HepG2 (cell line): ENCODE measurements at regions not wholly inside any gene's neighbourhood (a gene's known extent, or its start where the extent isn't known, plus 50 kb on each side); places are given as distances from the start of the nearest gene placed in this dataset.

Source experiments
- ATAC-seq: fragments of 200-7000 bp; cut with Tn5 transposase; 3 replicates; pipeline ENCODE4 v1.9.1; 2020; ENCODE audit warnings: mild to moderate bottlenecking, moderate library complexity
- BruUV-seq: library from RNA; stranded (reverse); fragments of 400-500 nt; replicated peaks from 2 replicates; lab custom pipeline; 2021; lab: Mats Ljungman, UMichigan
- CTCF ChIA-PET: fragments of 300-600 bp; formaldehyde crosslinking; extraction: SDS; loops from one replicate; lab custom pipeline; 2021; ENCODE audit warnings: low total read pairs, inconsistent platforms, low intra/inter-chr PET ratio; lab: Yijun Ruan, JAX
- POLR2A ChIA-PET: fragments of 350-600 bp; sonication (Branson Sonifier 250); formaldehyde crosslinking; loops from one replicate; lab custom pipeline; 2020; ENCODE audit warnings: antibody characterized with exemption, inconsistent platforms; lab: Yijun Ruan, JAX
- DNase-seq: peaks from one replicate; pipeline ENCODE4 v3.0.0-alpha.2; 2015; ENCODE audit warnings: low spot score
- FAIRE-seq: peaks from 3 replicates; lab custom pipeline; 2011; peaks lifted over from hg19 to GRCh38; lab: Jason Lieb, UNC
- H2AFZ ChIP-seq: one replicate; pipeline ENCODE4 v1.6.1; 2011; ENCODE audit warnings: low read length, inconsistent platforms
- H3K27ac ChIP-seq: fragments of 300-600 bp; 3 replicates; pipeline ENCODE4 v1.8.0; 2011; ENCODE audit warnings: mixed run types, mild to moderate bottlenecking, mixed read lengths, low read length, inconsistent platforms; ENCODE audit not compliant: insufficient read depth; ENCODE audit errors: extremely low read length
- H3K27me3 ChIP-seq, 2 experiments: fragments of 200-600 bp in 1 of 2; 2 replicates in 1 of 2; 3 replicates in 1 of 2; pipeline versions ENCODE4 v1.6.0 to v1.8.0; 2011; ENCODE audit warnings: low read length in 2 of 2, mild to moderate bottlenecking in 2 of 2, moderate library complexity in 2 of 2, inconsistent platforms in 1 of 2; ENCODE audit not compliant: insufficient read depth in 2 of 2, control insufficient read depth in 1 of 2
- H3K36me3 ChIP-seq, 2 experiments: fragments of 200-600 bp in 1 of 2; replicated peaks in 1 of 2; 2 replicates in 1 of 2; 3 replicates in 1 of 2; pipeline versions ENCODE4 v1.5.1 to v1.8.0; 2011; ENCODE audit warnings: low read length in 2 of 2, inconsistent platforms in 1 of 2; ENCODE audit not compliant: insufficient read depth in 2 of 2, control insufficient read depth in 1 of 2
- H3K4me1 ChIP-seq: 2 replicates; pipeline ENCODE4 v1.5.1; 2012; ENCODE audit warnings: low read length, inconsistent platforms; ENCODE audit not compliant: insufficient read depth
- H3K4me2 ChIP-seq: 2 replicates; pipeline ENCODE4 v1.6.0; 2011; ENCODE audit warnings: low read depth, low read length, inconsistent platforms
- H3K4me3 ChIP-seq, 3 experiments: fragments of 200-600 bp in 1 of 3; sonication (generic), shearing (Covaris generic) in 1 of 3; replicated peaks in 1 of 3; 2 replicates each; pipeline ENCODE4 v1.5.1; 2011 to 2016; ENCODE audit warnings: low read length in 3 of 3, inconsistent platforms in 2 of 3, low read depth in 2 of 3, mild to moderate bottlenecking in 2 of 3, control low read depth in 1 of 3, mixed read lengths in 1 of 3; ENCODE audit not compliant: insufficient read depth in 1 of 3
- H3K79me2 ChIP-seq: one replicate; pipeline ENCODE4 v1.6.1; 2011; ENCODE audit warnings: low read length, inconsistent platforms; ENCODE audit not compliant: insufficient read depth
- H3K9ac ChIP-seq: 2 replicates; pipeline ENCODE4 v1.6.0; 2011; ENCODE audit warnings: mild to moderate bottlenecking, low read depth, low read length, inconsistent platforms; ENCODE audit not compliant: insufficient read depth
- H3K9me3 ChIP-seq: 2 replicates; pipeline ENCODE4 v1.5.1; 2012; ENCODE audit warnings: mild to moderate bottlenecking, low read length
- H4K20me1 ChIP-seq: 2 replicates; pipeline ENCODE4 v1.6.0; 2011; ENCODE audit warnings: inconsistent platforms, mild to moderate bottlenecking, low read length, moderate library complexity; ENCODE audit not compliant: insufficient read depth
- ARID2 ChIP-seq: sonication (generic); formaldehyde crosslinking; IDR thresholded peaks from 2 replicates; pipeline ENCODE4 v1.8.1; 2022; ENCODE audit warnings: mild to moderate bottlenecking, missing genetic modification reagents, borderline replicate concordance
- ZFP37 ChIP-seq: sonication (generic); formaldehyde crosslinking; IDR thresholded peaks from 2 replicates; pipeline ENCODE4 v1.4.0; 2020; ENCODE audit warnings: missing genetic modification reagents, borderline replicate concordance
- ZNF362 ChIP-seq: sonication (generic); formaldehyde crosslinking; IDR thresholded peaks from 2 replicates; pipeline ENCODE4 v1.4.0; 2020; ENCODE audit warnings: missing genetic modification reagents, mild to moderate bottlenecking, borderline replicate concordance
- ZNF580 ChIP-seq: IDR thresholded peaks from 2 replicates; pipeline ENCODE4 v1.6.1; 2016; ENCODE audit warnings: low read depth, borderline replicate concordance
- WGBS: methylation state at CpG from one replicate; pipeline ENCODE4 v1.1.6; 2017; ENCODE audit warnings: low lambda C conversion rate; 5-methylcytosine and 5-hydroxymethylcytosine counted together
- in situ Hi-C: cut with HindIII; loops from 2 replicates; pipeline ENCODE4 v1.10.0; 2017; ENCODE audit warnings: low pct_unique_long_range_greater_than_20kb; ENCODE audit not compliant: extremely low pct_ligation_motif_present
- intact Hi-C: fragments of 100-400 bp; cut with micrococcal nuclease; formaldehyde crosslinking; loops from one replicate; pipeline ENCODE4 v1.10.0; 2022; ENCODE audit not compliant: unreplicated experiment

GRCh38 chr5:57938174-57938557 is 455.6 kb upstream of the ACTBL2 start:
- CTCF ChIA-PET, result no interaction called here
- Histone ChIP-seq H2AFZ (no peak overlapping the region), H3K4me3 (no peak overlapping the region), H3K27ac (no peak overlapping the region), H4K20me1 (no peaks in the 10 kb centered on the region), H3K27me3 (no peaks in the 10 kb centered on the region; a peak in 2 of 5 replicates), H3K36me3 (no peaks in the 10 kb centered on the region), H3K4me2 (no peak overlapping the region), H3K79me2 (no peaks in the 10 kb centered on the region), H3K9ac (no peak overlapping the region), H3K4me1 (no peaks in the 10 kb centered on the region), H3K9me3 (no peaks in the 10 kb centered on the region)
- intact Hi-C loops, result no loop called here
- no TSS peak for BruUV-seq
- ATAC-seq (no peak), DNase-seq (no peak), FAIRE-seq (no peak)
- POLR2A ChIA-PET, result no interaction called here
- in situ Hi-C loops, result no loop called here
- no peak for TF ChIP-seq ARID2 (CRISPR knock-in tag)
- TF ChIP-seq ZNF362, result no peak

- no TSS peak for BruUV-seq
- 40% methylated on average over 4 of the region's 4 CpGs for WGBS
- POLR2A ChIA-PET, result no interaction called here
These were observed 455.0 kb upstream of the ACTBL2 start for GRCh38 chr5:57937501-57938173.

More at GRCh38 chr5:57937501-57938173, 455.0 kb upstream of the ACTBL2 start:
- Histone ChIP-seq H3K4me1 (no peaks in the 10 kb centered on the region), H3K36me3 (no peaks in the 10 kb centered on the region), H3K9me3 (no peaks in the 10 kb centered on the region), H3K4me2 (no peak overlapping the region), H3K9ac (no peak overlapping the region), H3K27ac (no peak overlapping the region), H4K20me1 (no peaks in the 10 kb centered on the region), H3K27me3 (no peaks in the 10 kb centered on the region; a peak in 2 of 5 replicates), H3K79me2 (no peaks in the 10 kb centered on the region), H2AFZ (no peak overlapping the region), H3K4me3 (no peak overlapping the region)
- no peak for TF ChIP-seq ZFP37 (CRISPR knock-in tag)
- no peak for TF ChIP-seq ZNF580 (CRISPR knock-in tag)
- intact Hi-C loops, result no loop called here
- in situ Hi-C loops, result no loop called here
- DNase-seq (no peak), ATAC-seq (no peak), FAIRE-seq (no peak)
- CTCF ChIA-PET, result no interaction called here
